Neural progenitor cell (in vitro differentiated cells): ENCODE measurements at regions not wholly inside any gene's neighbourhood (a gene's known extent, or its start where the extent isn't known, plus 50 kb on each side); places are given as distances from the start of the nearest gene placed in this dataset.

ENCODE experiments used
- CTCF ChIP-seq: fragments of 200-600 bp; sonication (generic); IDR thresholded peaks from 2 replicates; pipeline ENCODE4 v1.5.1; 2017; ENCODE audit warnings: antibody characterized with exemption, mild to moderate bottlenecking
- EZH2 ChIP-seq: fragments of 200-600 bp; sonication (generic); IDR thresholded peaks from 2 replicates; pipeline ENCODE4 v1.6.1; 2017; ENCODE audit warnings: antibody characterized with exemption, mild to moderate bottlenecking, moderate library complexity
- EZH2phosphoT487 ChIP-seq: fragments of 200-600 bp; sonication (generic); IDR thresholded peaks from 2 replicates; pipeline ENCODE4 v1.6.1; 2017; ENCODE audit warnings: antibody characterized with exemption

GRCh38 chr1:68324316-68324715, 92.0 kb upstream of the WLS start:
- TF ChIP-seq EZH2 (no peak), CTCF (no peak), EZH2phosphoT487 (no peak)
